HUDEP-2 (cell line): ENCODE measurements at regions not wholly inside any gene's neighbourhood (a gene's known extent, or its start where the extent isn't known, plus 50 kb on each side); places are given as distances from the start of the nearest gene placed in this dataset.
"Not testable (repeated sequence)": the region's sequence is repeated elsewhere in the genome, so short reads cannot be mapped to it uniquely, and the experiment has no call there.

Experiments
- DNase-seq, 76 experiments: peaks; one replicate each; lab custom pipeline; 2025; ENCODE audit not compliant: unreplicated experiment in 76 of 76; lab: John Stamatoyannopoulos, UW

GRCh38 chr4:127249767-127250108 lies 383.0 kb upstream of the INTU start:
- DNase-seq: no peak

- no peak for DNase-seq
Measured at GRCh38 chr4:127250577-127250976, 382.2 kb upstream of the INTU start.

GRCh38 chr4:127251423-127251822 lies 381.3 kb upstream of the INTU start:
- no peak for DNase-seq

GRCh38 chr4:127256500-127256899 lies 376.3 kb upstream of the INTU start:
- no peak for DNase-seq

- DNase-seq: no peak
Measured at GRCh38 chr4:127261476-127261875, 371.3 kb upstream of the INTU start.

- DNase-seq: no peak
Measured at GRCh38 chr4:127268367-127268766, 364.4 kb upstream of the INTU start.

GRCh38 chr4:127277023-127277422 lies 355.7 kb upstream of the INTU start:
- DNase-seq: not testable (repeated sequence)

- DNase-seq: no peak
Measured at GRCh38 chr4:127284236-127284635, 348.5 kb upstream of the INTU start.

- no peak for DNase-seq
Measured at GRCh38 chr4:127291316-127291715, 341.4 kb upstream of the INTU start.

- no peak for DNase-seq
Measured at GRCh38 chr4:127293496-127293895, 339.3 kb upstream of the INTU start.

GRCh38 chr4:127304356-127304755 lies 328.4 kb upstream of the INTU start:
- no peak for DNase-seq

GRCh38 chr4:127307996-127308395 lies 324.8 kb upstream of the INTU start:
- no peak for DNase-seq

GRCh38 chr4:127309369-127310102 lies 323.2 kb upstream of the INTU start:
- no peak for DNase-seq

- no peak for DNase-seq
Measured at GRCh38 chr4:127311371-127311770, 321.4 kb upstream of the INTU start.

GRCh38 chr4:127311924-127312323 lies 320.8 kb upstream of the INTU start:
- DNase-seq: no peak

- no peak for DNase-seq
Measured at GRCh38 chr4:127313767-127314166, 319.0 kb upstream of the INTU start.

GRCh38 chr4:127327491-127327890 lies 305.3 kb upstream of the INTU start:
- no peak for DNase-seq

GRCh38 chr4:127335073-127335620 lies 297.6 kb upstream of the INTU start:
- no peak for DNase-seq

- no peak for DNase-seq
Measured at GRCh38 chr4:127335732-127336131, 297.0 kb upstream of the INTU start.

GRCh38 chr4:127343123-127343522 lies 289.6 kb upstream of the INTU start:
- not testable (repeated sequence) for DNase-seq

- DNase-seq: no peak
Measured at GRCh38 chr4:127344071-127344470, 288.7 kb upstream of the INTU start.

GRCh38 chr4:127347936-127348335 lies 284.8 kb upstream of the INTU start:
- DNase-seq: no peak
